ENCODE measurements at regions not wholly inside any gene's neighbourhood (a gene's known extent, or its start where the extent isn't known, plus 50 kb on each side); places are given as distances from the start of the nearest gene placed in this dataset.

GRCh38 chr6:19087296-19087695 is 700.1 kb downstream of the RNF144B start:
- no TSS peak for BruUV-seq (replicated peaks)
- Histone ChIP-seq H3K36me3 (ENCODE audit: control insufficient read depth in 1 of 2, insufficient read depth in 2 of 2, low read length in 2 of 2) (no peaks in the 10 kb centered on the region), H2AFZ (ENCODE audit: low read depth, low read length, poor library complexity, severe bottlenecking) (no peak overlapping the region), H3K27me3 (ENCODE audit: insufficient read depth, low read length) (no peaks in the 10 kb centered on the region), H3K79me2 (ENCODE audit: insufficient read depth, low read length) (no peaks in the 10 kb centered on the region), H3K4me2 (ENCODE audit: low read length) (no peak overlapping the region), H4K20me1 (ENCODE audit: insufficient read depth) (no peaks in the 10 kb centered on the region), H3K9ac (ENCODE audit: low read length) (no peak overlapping the region), H3K4me3 (replicated peaks in 1 of 2; ENCODE audit: low read depth in 1 of 2, low read length in 2 of 2) (no peak overlapping the region), H3K9me2 (ENCODE audit: insufficient read depth) (no peaks in the 10 kb centered on the region), H3K27ac (ENCODE audit: low read depth, low read length) (no peak overlapping the region), H3K9me3 (ENCODE audit: control insufficient read depth in 1 of 2, insufficient read depth in 1 of 2, low read depth in 1 of 2, low read length in 2 of 2) (no peaks in the 10 kb centered on the region), H3K4me1 (ENCODE audit: control insufficient read depth in 1 of 2, insufficient read depth in 2 of 2, low read length in 2 of 2) (no peaks in the 10 kb centered on the region)
- intact Hi-C loops (cut with micrococcal nuclease): no loop called here
- ChIA-PET RAD21 (ENCODE audit: low non-redundant PET in 1 of 2, low total read pairs in 2 of 2, uncharacterized antibody in 2 of 2, unreplicated experiment in 2 of 2) (no interaction called here), POLR2A (no interaction called here), CTCF (no interaction called here)
- TF ChIP-seq SRF (IDR thresholded peaks at IDR 0.05; ENCODE audit: low read depth): no peak
- TF ChIP-seq ATF3 (IDR thresholded peaks at IDR 0.05): no peak
- no peak for TF ChIP-seq ZBTB33 (IDR thresholded peaks at IDR 0.05; ENCODE audit: extremely low read depth, insufficient replicate concordance, low read length)
- TF ChIP-seq REST (IDR thresholded peaks at IDR 0.05; ENCODE audit: low read depth): no peak
- TF ChIP-seq JUND (IDR thresholded peaks at IDR 0.05): no peak
- TF ChIP-seq SIN3A (IDR thresholded peaks at IDR 0.05; ENCODE audit: low read depth): no peak
- TF ChIP-seq SP1 (IDR thresholded peaks at IDR 0.05; ENCODE audit: low read depth): no peak
- TF ChIP-seq ELF1 (IDR thresholded peaks at IDR 0.05; ENCODE audit: borderline replicate concordance, low read depth): no peak
- TF ChIP-seq EGR1 (IDR thresholded peaks at IDR 0.05; ENCODE audit: low read depth): no peak
- no peak for TF ChIP-seq ZNF274 (IDR thresholded peaks at IDR 0.05; ENCODE audit: low read depth, low read length)
- TF ChIP-seq MAX (IDR thresholded peaks at IDR 0.05): no peak
- TF ChIP-seq CEBPB (IDR thresholded peaks at IDR 0.05; ENCODE audit: low read depth): no peak
- TF ChIP-seq EZH2phosphoT487 (IDR thresholded peaks at IDR 0.05; ENCODE audit: borderline replicate concordance): no peak
- TF ChIP-seq CBX3 (IDR thresholded peaks at IDR 0.05; ENCODE audit: low read depth): no peak
- TF ChIP-seq YY1 (IDR thresholded peaks at IDR 0.05; ENCODE audit: extremely low read depth, insufficient replicate concordance, low read depth, low read length): no peak
- TF ChIP-seq RAD21 (IDR thresholded peaks at IDR 0.05; ENCODE audit: low read depth): no peak
- TF ChIP-seq POLR2A (IDR thresholded peaks at IDR 0.05; ENCODE audit: borderline replicate concordance, extremely low read depth, insufficient read depth, insufficient read length): no peak
- no peak for TF ChIP-seq CTCF (IDR thresholded peaks at IDR 0.05 in 2 of 3, conservative IDR thresholded peaks at IDR 0.05 in 1 of 3; ENCODE audit: borderline replicate concordance in 1 of 3, insufficient read depth in 1 of 3, low read depth in 2 of 3, low read length in 2 of 3)
- no peak for DNase-seq (ENCODE audit: low read depth, low spot score)
- ATAC-seq: no peak
